Stimulated activated CD4-positive, alpha-beta T cell treated with anti-CD3 and anti-CD28 coated beads, TNF-alpha, amount 100 ng/mL, for 24 hours (primary cell): ENCODE measurements at regions not wholly inside any gene's neighbourhood (a gene's known extent, or its start where the extent isn't known, plus 50 kb on each side); places are given as distances from the start of the nearest gene placed in this dataset.

Experiments
- DNase-seq, 3 experiments: peaks; one replicate each; pipeline ENCODE4 v3.0.0-alpha.2; 2020; ENCODE audit warnings: low read depth in 3 of 3

DNA sequence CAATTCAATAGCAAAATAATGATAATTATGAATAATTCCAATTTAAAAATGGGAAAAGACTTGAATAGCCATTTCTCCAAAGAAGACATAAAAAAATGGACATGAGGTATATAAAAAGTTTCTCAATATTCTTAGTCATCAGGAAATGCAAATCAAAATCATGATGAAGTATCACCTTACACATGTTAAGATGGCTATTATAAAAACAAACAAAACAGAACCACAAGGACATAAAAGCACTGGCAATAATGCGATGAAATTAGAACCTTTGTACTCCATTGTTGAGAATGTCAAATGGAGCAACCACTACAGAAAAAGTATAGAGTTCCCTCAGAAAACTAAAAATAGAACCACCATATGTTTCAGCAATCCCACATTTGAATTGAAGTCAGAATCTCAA is 1186.1 kb downstream of the SLITRK5 start:
- no peak for DNase-seq

GRCh38 chr13:88862095-88862620 is 1191.0 kb downstream of the SLITRK5 start:
- no peak for DNase-seq

DNA sequence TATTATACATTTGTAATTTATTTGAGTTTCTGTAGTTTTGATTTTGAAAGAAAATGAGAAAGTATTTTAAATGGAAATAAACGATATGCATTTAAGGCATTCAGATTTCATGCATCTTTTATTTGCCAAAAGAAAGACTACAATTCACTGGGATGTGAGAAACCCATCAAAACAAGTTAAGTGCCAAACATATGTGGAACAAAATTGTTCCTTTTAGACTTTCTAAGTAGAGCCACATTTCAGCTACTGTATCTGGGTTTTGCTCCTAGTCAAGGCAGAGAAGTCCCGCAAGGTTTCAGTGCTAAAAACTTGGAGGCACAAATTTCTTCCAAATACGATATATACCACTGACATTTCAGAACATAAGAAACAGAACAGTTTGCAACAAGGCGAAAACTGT is 1191.9 kb downstream of the SLITRK5 start:
- DNase-seq: no peak

- no peak for DNase-seq
Measured at GRCh38 chr13:88866195-88866594, 1195.0 kb downstream of the SLITRK5 start.

GRCh38 chr13:88883741-88884140 is 1212.6 kb downstream of the SLITRK5 start:
- no peak for DNase-seq

- DNase-seq: no peak
Measured at GRCh38 chr13:88887045-88887662, 1216.0 kb downstream of the SLITRK5 start.

GRCh38 chr13:88895261-88895941 is 1224.2 kb downstream of the SLITRK5 start:
- DNase-seq: no peak

DNA sequence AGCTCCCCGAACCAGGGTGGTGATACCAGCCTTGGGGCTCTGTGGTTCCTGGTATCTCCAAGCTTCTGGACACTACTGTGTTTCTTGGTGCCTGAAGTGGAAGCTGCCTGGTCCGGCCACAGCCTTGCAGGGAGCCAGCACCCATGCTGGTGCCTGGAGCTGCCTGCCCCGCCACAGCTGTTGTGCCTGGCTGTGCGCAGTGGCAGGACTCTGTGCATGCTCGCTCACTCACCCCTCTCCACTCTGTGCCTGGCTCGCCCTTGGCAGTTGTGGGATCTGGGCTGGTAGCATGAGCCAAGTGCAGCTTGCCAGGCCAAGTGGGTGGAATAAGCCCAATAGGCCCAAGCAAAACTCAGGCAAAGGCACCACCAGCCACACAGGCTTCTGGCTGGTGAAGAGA is 1225.3 kb downstream of the SLITRK5 start:
- DNase-seq: no peak

DNA sequence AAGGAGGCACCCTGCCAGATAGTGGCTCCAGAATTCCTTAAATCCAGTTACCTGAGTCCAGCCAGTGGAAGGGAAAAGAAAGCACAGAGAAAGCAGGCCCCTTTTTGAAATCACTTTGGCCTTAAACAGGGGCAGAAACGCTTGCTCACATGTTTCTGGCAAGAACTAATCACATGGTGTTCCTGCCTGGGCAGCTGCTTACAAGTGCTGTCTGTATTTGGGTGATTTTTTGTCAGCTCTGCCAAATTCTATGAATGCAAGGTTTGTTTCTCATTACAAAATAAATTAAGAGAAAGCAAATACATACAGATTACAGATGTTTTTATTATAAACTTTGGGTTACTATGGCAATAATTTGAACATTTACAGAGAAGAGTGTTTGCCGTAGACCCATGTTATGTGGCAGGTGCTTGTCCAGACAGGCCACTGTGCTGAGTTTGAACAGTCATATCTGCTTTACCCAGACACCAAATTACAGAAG is 1237.8 kb downstream of the SLITRK5 start:
- DNase-seq: no peak

DNA sequence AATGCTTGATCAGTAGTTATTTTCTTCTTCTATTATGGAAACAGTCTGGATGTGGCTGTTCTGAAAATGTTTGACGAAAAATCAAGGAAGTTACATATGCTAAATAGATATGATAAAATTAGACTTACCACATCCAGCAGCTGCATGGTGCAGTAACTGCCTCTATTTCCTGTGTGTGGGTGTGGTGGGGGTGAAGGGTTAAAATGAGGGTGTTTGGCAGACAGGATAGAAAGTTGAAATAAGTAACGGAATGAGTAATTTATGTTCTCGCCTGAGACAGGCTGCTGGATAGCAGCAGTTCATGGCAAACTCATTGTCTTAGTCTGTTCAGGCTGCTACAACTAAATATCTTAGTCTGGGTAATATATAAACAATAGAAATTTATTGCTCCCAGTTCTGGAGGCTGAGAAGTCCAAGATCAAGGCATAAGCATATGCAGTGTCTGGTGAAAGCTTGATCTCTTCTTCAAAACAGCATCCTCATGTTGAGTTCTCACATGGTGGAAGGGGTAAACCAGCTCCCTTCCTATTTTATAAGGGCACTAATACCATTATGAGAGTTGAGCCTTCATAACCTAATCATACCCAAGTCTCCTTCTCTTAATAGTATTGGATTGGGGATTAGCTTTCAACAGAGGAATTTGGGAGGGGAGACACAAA is 1248.9 kb downstream of the SLITRK5 start:
- peak in 2 of 3 experiments; percentile 22 to 38 for DNase-seq

- DNase-seq: no peak
Measured at GRCh38 chr13:88925954-88926353, 1254.8 kb downstream of the SLITRK5 start.

DNA sequence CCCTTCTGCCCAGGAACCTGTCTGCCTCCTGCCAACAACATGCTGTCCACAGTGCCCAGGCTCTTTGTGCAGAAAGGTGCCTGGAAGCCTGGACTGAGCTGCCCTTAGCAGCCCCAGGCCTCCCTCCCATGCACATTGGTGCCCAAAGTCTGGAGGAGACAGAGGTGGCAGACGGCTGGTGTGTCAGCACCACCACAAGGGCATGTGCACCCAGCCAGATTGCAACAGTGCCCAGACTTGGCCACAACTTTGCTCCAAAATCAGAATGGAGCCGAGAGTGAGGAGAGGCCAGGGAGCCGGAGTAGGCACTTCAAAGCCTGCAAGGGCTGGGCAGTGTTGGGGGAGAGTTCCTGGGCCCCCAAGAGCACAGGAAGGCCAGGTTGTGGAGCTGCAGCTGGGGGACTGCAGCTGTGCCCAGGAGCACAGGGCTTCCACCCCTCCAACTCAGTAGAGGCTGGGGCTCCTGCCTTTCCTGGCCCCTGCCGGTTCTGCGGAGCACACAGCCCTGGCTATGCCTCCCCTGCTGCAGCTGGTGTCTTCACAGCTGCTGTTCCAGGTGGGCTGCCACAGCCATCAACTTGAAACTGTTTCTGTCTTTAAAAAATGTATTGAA is 1255.8 kb downstream of the SLITRK5 start:
- DNase-seq: no peak

GRCh38 chr13:88932950-88933349 is 1261.8 kb downstream of the SLITRK5 start:
- no peak for DNase-seq

- DNase-seq: no peak
Measured at GRCh38 chr13:88937384-88937783, 1266.2 kb downstream of the SLITRK5 start.

GRCh38 chr13:88945793-88946192 is 1274.6 kb downstream of the SLITRK5 start:
- DNase-seq: no peak

DNA sequence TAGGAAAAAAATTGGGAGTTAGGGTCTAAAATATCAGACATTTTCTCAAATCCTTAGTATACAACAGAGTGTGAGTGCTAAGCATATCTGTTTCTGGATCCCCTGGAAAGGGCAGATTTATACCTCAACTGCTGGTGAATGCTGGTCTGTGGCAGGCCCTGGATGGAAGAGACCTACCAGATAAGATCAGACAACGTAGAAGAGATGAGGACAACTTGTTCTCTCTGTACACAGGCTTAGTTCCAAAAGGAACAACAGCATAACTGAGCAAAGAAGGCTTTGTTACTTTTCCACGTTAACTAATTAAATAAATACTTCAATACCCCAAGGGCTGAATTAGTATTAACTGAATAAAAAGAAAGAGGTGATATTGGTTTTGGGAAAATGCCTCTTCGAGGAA is 1277.3 kb downstream of the SLITRK5 start:
- no peak for DNase-seq

DNA sequence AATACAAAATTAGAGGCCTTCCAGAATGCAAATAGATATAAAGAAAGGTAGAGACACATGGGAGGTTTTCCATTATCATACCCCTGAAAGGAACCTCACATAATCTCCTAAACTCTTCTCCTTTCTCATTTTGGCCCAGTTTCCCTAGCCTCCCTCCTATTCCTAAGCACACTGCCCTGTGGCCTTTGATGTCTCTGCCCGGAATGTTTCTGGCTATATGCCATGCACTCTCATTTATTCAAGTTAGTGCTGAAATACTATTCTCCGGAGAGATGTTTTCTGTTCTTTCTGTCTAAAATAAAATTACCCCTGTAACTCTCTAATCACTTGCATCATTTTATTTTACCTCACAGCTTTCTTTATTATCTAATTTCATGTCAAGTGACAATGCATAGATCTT is 1287.7 kb downstream of the SLITRK5 start:
- no peak for DNase-seq

DNA sequence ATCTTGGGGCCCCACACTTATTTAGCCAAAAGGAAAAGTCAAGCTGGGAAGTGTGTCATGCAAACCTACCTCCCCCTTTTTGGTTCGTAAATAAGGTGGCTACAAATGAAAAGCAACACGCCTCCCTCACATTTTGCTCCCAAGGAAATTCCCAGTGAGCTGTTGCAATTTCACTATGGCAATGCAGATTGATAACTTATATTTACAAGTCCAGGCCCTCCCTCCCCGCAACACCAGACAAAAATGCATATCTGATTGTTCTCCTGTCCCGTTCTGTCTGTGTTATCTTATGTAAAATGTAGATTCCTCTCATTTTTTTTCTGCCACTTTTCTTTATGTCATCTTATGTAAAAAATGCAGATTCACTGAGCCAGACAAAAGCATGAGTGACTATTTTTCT is 1305.3 kb downstream of the SLITRK5 start:
- DNase-seq: no peak

GRCh38 chr13:88978607-88979006 is 1307.4 kb downstream of the SLITRK5 start:
- DNase-seq: no peak

DNA sequence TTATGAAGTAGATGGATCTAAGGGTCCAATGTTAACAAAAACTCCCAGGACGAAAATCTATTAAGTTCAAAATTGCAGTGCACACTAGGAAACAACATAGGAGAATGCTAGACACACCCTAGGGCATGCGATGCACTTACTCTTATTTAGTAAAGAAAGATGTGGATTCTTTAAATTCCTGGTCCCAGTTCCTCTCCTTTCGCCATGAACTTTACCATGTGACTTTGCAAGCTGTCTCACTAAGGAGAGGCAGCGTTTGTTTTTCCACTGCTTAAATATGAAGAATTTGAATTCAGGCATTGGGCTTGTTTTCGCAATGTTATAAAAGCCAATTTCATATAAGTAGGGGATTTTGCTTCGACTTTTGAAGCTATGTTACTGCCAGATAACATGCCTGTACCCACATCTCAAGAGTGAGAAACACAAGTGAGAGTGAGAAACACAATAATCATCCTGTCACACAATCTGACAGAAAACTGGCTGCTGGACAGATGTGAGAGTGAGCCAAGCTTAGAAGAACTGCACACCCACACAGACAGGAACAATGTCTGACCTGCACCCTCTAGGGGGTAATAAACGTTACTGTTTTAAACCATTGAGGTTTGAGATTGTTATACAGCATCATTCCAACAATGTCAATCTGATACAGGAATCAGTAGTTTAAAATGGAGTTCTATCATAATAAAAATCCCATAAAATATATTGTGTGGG is 1308.4 kb downstream of the SLITRK5 start:
- DNase-seq: no peak

GRCh38 chr13:89003656-89004055 is 1332.5 kb downstream of the SLITRK5 start:
- no peak for DNase-seq

DNA sequence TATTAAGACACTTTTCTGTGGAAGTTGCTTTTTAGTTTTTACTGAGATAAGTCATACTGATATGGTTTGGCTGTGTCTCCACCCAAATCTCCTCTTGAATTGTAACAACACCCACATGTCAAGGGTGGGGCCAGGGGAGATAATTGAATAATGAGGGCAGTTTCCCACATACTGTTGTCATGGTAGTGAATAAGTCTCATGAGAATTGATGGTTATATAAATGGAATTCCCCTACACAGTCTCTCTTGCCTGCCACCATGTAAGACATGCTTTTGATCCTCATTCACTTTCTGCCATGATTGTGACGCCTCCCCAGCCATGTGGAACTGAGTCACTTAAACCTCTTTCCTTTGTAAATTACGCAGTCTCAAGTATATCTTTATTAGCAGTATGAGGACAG is 1340.4 kb downstream of the SLITRK5 start:
- no peak for DNase-seq
